ENCODE measurements at regions not wholly inside any gene's neighbourhood (a gene's known extent, or its start where the extent isn't known, plus 50 kb on each side); places are given as distances from the start of the nearest gene placed in this dataset.

DNA sequence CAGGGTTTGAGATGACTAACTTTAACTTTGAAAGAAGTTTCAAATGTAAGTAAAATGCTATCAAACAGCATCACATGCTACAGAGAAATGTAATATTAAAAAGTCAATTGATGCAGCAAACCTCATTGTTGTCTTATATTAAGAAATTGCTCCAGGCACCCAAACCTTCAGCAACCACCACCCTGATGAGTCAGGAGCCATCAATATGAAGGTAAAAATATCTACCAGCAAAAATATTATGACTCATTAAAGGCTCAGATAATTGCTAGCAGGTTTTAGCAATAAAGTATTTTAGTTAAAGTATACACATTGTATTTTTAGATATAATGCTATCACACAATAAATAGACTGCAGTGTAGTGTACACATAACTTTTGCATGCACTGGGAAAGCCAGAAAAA is 746.3 kb downstream of the ZPLD1 start:
- Histone ChIP-seq H3K27ac (replicated peaks) (no peak overlapping the region), H3K4me3 (replicated peaks; ENCODE audit: insufficient read depth, low read length) (no peak overlapping the region), H3K27me3 (ENCODE audit: insufficient read depth, poor library complexity, severe bottlenecking) (no peaks in the 10 kb centered on the region)
- TF ChIP-seq GABPA (IDR thresholded peaks at IDR 0.05; ENCODE audit: low read depth): no peak
- TF ChIP-seq, protein P1, sequence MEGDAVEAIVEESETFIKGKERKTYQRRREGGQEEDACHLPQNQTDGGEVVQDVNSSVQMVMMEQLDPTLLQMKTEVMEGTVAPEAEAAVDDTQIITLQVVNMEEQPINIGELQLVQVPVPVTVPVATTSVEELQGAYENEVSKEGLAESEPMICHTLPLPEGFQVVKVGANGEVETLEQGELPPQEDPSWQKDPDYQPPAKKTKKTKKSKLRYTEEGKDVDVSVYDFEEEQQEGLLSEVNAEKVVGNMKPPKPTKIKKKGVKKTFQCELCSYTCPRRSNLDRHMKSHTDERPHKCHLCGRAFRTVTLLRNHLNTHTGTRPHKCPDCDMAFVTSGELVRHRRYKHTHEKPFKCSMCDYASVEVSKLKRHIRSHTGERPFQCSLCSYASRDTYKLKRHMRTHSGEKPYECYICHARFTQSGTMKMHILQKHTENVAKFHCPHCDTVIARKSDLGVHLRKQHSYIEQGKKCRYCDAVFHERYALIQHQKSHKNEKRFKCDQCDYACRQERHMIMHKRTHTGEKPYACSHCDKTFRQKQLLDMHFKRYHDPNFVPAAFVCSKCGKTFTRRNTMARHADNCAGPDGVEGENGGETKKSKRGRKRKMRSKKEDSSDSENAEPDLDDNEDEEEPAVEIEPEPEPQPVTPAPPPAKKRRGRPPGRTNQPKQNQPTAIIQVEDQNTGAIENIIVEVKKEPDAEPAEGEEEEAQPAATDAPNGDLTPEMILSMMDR (IDR thresholded peaks at IDR 0.05; ENCODE audit: insufficient read depth, low read length): no peak
- TF ChIP-seq, protein P2, sequence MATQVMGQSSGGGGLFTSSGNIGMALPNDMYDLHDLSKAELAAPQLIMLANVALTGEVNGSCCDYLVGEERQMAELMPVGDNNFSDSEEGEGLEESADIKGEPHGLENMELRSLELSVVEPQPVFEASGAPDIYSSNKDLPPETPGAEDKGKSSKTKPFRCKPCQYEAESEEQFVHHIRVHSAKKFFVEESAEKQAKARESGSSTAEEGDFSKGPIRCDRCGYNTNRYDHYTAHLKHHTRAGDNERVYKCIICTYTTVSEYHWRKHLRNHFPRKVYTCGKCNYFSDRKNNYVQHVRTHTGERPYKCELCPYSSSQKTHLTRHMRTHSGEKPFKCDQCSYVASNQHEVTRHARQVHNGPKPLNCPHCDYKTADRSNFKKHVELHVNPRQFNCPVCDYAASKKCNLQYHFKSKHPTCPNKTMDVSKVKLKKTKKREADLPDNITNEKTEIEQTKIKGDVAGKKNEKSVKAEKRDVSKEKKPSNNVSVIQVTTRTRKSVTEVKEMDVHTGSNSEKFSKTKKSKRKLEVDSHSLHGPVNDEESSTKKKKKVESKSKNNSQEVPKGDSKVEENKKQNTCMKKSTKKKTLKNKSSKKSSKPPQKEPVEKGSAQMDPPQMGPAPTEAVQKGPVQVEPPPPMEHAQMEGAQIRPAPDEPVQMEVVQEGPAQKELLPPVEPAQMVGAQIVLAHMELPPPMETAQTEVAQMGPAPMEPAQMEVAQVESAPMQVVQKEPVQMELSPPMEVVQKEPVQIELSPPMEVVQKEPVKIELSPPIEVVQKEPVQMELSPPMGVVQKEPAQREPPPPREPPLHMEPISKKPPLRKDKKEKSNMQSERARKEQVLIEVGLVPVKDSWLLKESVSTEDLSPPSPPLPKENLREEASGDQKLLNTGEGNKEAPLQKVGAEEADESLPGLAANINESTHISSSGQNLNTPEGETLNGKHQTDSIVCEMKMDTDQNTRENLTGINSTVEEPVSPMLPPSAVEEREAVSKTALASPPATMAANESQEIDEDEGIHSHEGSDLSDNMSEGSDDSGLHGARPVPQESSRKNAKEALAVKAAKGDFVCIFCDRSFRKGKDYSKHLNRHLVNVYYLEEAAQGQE (IDR thresholded peaks at IDR 0.05; ENCODE audit: insufficient replicate concordance, low read depth): no peak
- no peak for TF ChIP-seq SPI1 (IDR thresholded peaks at IDR 0.05; ENCODE audit: borderline replicate concordance, low read depth)
- DNase-seq (ENCODE audit: low read depth in 1 of 2, low spot score in 1 of 2): no peak

DNA sequence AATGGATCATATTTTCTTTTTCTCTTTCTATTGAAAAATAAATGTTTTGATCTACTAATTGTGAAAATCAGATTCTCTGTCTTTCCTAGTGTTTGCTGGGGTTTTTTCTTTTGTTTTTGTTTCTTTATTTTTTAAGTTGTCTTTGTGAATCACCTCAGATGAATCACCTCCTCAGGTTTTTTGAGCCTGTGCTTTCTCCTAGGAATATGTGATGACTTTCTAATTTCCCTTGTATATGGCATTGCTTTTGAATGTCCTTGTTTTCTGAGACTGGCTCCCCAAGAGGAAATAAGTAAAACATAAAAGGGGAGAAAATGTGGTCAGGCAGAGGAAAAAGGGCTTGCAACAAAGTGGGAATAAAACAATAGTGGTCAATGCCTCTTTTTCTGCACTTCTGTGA is 750.0 kb downstream of the ZPLD1 start:
- no peak for DNase-seq (ENCODE audit: low read depth in 1 of 2, low spot score in 1 of 2)
- no peak overlapping the region for H3K4me3 ChIP-seq (replicated peaks; ENCODE audit: insufficient read depth, low read length)
- H3K27me3 ChIP-seq (ENCODE audit: insufficient read depth, poor library complexity, severe bottlenecking): no peaks in the 10 kb centered on the region
- TF ChIP-seq POLR2AphosphoS5 (IDR thresholded peaks at IDR 0.05; ENCODE audit: low read depth) (no peak), GABPA (IDR thresholded peaks at IDR 0.05; ENCODE audit: low read depth) (no peak), SPI1 (IDR thresholded peaks at IDR 0.05; ENCODE audit: borderline replicate concordance, low read depth) (no peak)
- TF ChIP-seq, protein P2 (IDR thresholded peaks at IDR 0.05; ENCODE audit: insufficient replicate concordance, low read depth): no peak
- TF ChIP-seq, protein P1 (IDR thresholded peaks at IDR 0.05; ENCODE audit: insufficient read depth, low read length): no peak
- H3K27ac ChIP-seq (replicated peaks): no peak overlapping the region

DNA sequence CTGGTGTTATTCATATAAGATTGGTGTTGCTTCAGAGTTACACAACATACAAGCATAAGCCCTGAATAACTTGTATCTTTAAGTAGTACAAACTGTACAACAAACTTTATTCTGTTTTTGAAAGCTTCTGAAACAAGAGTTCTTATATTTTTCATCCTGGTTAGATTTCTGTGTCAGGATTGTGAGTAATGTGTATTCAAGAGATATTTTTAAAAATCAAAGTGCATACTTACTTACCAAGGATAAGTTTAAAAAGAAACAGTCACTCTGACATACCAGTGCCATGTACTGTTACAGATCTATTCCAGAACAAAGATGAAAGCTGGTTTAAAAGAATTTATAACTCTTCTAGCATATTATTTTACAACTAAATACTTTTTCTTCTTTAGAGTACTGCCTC is 755.1 kb downstream of the ZPLD1 start:
- H3K4me3 ChIP-seq (replicated peaks; ENCODE audit: insufficient read depth, low read length): no peak overlapping the region
- no peaks in the 10 kb centered on the region for H3K27me3 ChIP-seq (ENCODE audit: insufficient read depth, poor library complexity, severe bottlenecking)
- DNase-seq (ENCODE audit: low read depth in 1 of 2, low spot score in 1 of 2): no peak
- H3K27ac ChIP-seq (replicated peaks): no peak overlapping the region
- TF ChIP-seq GABPA (IDR thresholded peaks at IDR 0.05; ENCODE audit: low read depth) (no peak), POLR2AphosphoS5 (IDR thresholded peaks at IDR 0.05; ENCODE audit: low read depth) (no peak), SPI1 (IDR thresholded peaks at IDR 0.05; ENCODE audit: borderline replicate concordance, low read depth) (no peak)
- TF ChIP-seq, protein P2 (IDR thresholded peaks at IDR 0.05; ENCODE audit: insufficient replicate concordance, low read depth): no peak
- TF ChIP-seq, protein P1 (IDR thresholded peaks at IDR 0.05; ENCODE audit: insufficient read depth, low read length): no peak

Measured in HL-60 (cell line).